CD4-positive, alpha-beta T cell treated with Interleukin-6 at 100 ng/mL for 8 hours (primary cell): ENCODE measurements at regions not wholly inside any gene's neighbourhood (a gene's known extent, or its start where the extent isn't known, plus 50 kb on each side); places are given as distances from the start of the nearest gene placed in this dataset.
A peak's percentile ranks its signal among the peaks of the same experiment; 100 is the strongest.
"Not testable (repeated sequence)": the region's sequence is repeated elsewhere in the genome, so short reads cannot be mapped to it uniquely, and the experiment has no call there.

Experiments used
- DNase-seq: peaks from one replicate; pipeline ENCODE4 v3.0.0-alpha.2; 2020; ENCODE audit warnings: mixed read lengths, low spot score

- DNase-seq: not testable (repeated sequence)
Measured at GRCh38 chr2:201946746-201947145, 86.9 kb upstream of the FZD7 start.

DNA sequence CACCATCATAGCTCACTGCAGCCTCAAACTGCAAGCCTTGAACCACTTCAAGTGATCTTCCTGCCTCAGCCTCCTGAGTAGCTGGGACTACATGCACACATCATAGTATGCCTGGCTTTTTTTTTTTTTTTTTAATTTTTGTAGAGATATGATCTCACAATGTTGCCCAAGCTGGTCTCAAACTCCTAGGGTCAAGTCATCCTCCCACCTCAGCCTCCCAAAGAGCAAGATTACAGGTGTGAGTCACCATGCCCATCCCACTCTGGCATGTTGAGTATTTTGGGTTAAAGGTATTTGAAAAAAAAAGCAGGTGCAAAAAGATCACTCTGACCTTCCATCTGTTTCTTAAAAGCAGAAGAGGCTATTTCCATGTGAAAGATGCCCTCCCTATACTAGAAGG is 86.4 kb upstream of the FZD7 start:
- no peak for DNase-seq

- no peak for DNase-seq
Measured at GRCh38 chr2:201949181-201949926, 84.3 kb upstream of the FZD7 start.

DNA sequence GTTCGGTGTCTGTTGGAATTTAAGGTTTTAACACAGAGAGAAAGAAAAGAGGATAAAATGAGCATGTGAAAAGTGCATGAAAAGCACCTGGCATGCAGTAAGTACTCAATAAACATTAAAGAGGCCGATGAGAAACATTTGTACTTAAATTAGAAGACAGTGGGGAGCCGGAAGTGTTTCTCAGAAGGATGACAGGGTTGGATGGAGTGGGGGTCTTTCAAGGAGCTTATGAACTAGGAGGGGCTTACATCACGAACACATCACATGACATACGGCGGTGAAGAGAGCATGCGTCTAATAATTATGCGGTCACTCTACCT is 83.8 kb upstream of the FZD7 start:
- no peak for DNase-seq

- no peak for DNase-seq
Measured at GRCh38 chr2:201950606-201951005, 83.0 kb upstream of the FZD7 start.

GRCh38 chr2:201952187-201952586 is 81.5 kb upstream of the FZD7 start:
- DNase-seq: no peak

DNA sequence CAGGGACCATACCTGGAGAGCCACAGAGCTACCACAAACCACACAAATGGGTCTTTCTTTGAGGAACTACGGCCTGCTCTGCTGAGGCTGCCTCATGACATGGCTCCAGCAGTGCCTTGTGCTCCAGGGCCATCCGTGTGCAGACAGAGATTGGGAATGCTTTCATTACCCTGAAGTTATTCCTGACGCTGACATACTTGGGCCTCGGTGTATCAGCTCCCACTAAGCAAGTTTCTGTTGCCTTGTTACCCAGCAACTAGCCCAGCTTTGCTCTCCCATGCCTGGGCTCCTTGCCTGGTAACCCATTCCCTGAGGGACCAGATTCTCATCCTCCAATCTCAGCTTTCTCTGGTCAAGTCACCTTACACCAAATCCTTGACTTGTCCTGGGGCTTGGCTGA is 80.3 kb upstream of the FZD7 start:
- DNase-seq: no peak

DNA sequence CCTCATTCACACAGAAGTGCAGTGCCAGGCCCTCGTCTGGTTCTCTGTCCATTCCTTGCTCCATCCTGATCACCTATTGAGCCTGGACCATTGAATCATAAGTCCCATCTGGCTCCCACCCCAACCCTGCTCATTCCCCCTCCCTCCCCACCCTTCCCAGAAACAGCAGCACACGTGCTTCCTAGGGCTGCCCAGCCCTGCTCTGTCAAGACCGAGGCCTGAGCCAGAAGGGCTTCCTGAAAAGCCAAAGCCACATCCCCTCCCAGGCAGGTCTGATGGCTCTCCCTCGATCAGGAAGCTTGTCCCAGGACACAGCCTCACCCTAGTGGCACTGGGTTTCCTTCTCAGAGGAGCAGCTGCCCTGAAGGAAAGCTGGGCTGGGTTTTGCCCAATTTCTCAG is 79.8 kb upstream of the FZD7 start:
- no peak for DNase-seq

GRCh38 chr2:201955231-201955630 is 78.4 kb upstream of the FZD7 start:
- DNase-seq: no peak

GRCh38 chr2:201955702-201956141 is 77.9 kb upstream of the FZD7 start:
- DNase-seq: no peak

DNA sequence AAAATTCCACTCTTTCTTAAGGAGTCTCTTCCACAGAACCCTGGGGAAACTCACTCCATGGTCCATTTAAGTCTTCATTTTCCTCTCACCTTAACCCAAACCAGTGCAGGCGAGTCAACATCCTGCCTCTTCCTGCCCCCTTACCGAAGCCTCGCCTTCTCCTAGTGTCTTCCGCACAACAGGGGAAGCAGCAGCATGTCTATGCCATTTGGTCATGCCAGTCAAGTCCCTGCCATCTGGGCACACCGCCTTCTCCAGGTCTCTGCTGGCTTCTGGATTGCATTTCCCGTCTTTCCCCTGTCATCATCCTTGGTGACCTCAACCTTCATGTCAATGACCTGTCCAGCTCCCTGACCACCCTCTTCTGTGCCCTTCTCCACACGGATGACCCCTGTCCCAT is 77.3 kb upstream of the FZD7 start:
- no peak for DNase-seq

GRCh38 chr2:201957091-201957490 is 76.6 kb upstream of the FZD7 start:
- no peak for DNase-seq

GRCh38 chr2:201959198-201959597 is 74.5 kb upstream of the FZD7 start:
- DNase-seq: no peak

- no peak for DNase-seq
Measured at GRCh38 chr2:201959626-201960025, 74.0 kb upstream of the FZD7 start.

- DNase-seq: no peak
Measured at GRCh38 chr2:201960305-201960704, 73.3 kb upstream of the FZD7 start.

DNA sequence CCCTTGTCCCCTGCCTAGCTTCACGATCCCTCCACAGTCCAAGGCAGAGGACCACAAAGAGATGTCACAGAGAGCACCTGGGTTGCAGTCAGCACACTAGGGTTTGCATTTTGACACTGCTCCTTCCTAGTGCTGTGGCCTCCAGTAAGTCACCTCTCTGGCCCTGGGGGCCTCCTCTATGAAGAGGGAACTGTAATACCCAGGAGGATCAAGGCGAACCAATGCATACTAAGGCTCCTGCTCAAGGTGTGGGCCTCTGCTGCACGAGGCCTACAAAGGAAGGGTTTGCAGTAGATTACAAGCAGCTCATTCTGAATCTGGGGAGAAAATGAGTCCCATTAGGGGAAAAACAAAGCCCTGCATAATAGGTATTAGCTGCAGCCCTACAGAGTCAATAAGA is 72.3 kb upstream of the FZD7 start:
- no peak for DNase-seq

DNA sequence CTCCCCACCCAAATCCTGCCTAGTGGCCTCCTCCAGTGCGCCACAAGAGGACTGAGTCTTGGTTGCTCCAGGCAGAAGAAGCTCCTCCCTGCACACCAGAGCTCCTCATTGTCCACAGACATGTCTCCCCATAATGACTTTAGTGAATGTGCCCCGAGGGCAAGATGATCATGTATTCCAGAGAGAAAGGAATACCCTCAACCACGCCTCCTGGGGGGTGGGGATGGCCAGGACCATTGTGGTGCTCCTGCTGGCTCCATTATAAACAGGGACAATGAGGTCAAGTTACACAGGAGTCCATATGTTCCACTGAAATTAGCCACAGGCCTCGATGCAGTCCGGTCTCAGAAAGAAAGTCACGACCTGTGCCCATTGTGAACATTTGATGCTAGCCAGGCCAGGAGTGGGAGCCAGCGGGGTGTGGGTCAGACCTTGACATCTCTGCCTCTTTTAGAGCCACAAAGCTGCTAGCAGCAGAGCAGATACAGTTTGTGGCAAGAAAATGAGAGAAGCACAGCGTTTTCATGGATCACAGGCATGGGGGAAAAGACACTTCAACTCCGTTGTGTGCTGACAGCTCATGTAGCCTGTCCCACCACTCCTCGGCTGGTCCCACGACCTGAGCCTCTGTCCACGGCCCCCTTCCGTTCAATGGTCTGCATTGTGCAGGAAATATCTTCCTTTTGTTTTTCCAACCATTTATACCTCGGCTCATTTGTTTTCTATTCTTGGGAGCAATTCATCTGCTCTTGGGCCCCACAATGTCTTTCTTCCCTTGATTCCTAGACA is 70.7 kb upstream of the FZD7 start:
- DNase-seq: no peak

DNA sequence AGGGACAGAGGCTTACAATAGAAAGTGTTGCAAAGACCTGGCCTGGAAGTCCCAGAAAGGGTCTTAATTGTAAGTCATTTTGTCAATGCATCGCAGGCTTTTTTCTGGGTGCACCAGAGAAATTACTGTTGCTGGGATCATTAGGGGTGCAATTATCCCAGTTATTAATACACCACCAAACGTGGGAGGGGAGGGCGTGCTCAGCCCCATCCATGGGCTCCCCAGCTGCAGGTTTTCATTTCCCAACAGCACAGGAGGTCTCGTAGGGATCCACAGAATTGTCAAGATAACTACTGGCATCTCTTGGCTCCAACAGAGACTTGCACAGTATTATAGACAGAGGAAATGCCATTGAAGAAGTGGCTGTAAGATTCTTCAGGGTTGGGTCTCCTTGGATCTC is 69.6 kb upstream of the FZD7 start:
- DNase-seq: no peak

- DNase-seq: peak; percentile 45
Measured at GRCh38 chr2:201964631-201965206, 68.9 kb upstream of the FZD7 start.

DNA sequence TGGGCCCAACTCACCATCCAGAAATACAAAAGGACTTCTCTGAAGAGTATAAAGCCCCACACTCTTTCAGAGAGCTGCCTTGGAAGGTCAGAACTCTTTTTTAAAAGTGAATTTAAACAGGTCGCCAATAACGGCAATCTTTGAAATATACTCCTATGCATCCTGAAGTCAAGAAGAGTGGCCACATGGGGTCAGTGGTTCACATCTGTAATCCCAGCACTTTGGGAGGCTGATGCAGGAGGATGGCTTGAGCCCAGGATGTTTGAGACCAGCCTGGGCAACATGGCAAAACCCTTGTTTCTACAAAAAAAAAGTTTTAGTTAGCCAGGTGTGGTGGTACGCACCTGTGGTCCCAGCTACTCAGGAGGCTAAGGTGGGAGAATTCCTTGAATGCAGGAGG is 68.1 kb upstream of the FZD7 start:
- DNase-seq: no peak

DNA sequence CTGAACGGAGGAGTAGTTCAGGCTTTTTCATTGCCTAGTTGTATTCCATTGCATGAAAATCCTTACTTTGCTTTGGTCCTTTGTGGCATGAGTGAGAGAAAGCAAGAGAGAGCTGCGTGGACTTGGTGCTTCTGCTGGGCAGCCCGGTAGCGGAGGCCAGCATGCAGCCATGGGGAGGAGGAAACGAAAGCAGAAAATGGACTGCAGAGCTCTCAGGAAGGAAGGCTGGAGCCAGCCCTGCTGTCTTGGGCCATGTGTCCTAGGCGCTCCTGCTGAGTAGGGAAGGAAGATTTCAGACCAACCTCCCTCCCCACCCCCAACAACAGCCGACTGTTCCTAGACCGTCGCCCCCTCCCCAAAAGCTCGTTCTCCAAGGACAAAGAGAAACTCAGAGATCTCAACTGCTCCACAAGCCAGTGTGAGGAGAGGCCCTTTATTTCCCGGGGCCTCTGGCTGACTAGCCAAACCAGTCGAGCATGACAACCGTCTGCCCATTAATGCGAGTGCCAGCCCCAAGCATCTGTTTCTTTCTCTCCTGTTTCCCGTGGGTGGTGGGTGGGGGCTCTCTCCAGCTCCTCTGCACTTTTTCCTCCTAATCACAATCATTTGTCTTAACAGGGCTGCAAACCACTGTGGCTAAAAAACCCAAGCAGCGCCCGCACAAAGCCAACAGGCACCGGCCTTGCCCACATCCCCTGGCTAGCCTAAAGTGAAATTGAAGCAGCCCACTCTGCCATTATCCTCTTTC is 66.8 kb upstream of the FZD7 start:
- DNase-seq: no peak

- no peak for DNase-seq
Measured at GRCh38 chr2:201968050-201968449, 65.6 kb upstream of the FZD7 start.

- no peak for DNase-seq
Measured at GRCh38 chr2:201968476-201968875, 65.2 kb upstream of the FZD7 start.
